CD14-positive monocyte (primary cell): ENCODE measurements at regions not wholly inside any gene's neighbourhood (a gene's known extent, or its start where the extent isn't known, plus 50 kb on each side); places are given as distances from the start of the nearest gene placed in this dataset.

Experiments
- DNase-seq, 3 donors: peaks; one replicate each; pipeline ENCODE4 v3.0.0-alpha.2; 2011 to 2022
- H2AFZ ChIP-seq: 2 replicates; pipeline ENCODE4 v1.6.0; 2012; ENCODE audit warnings: mild to moderate bottlenecking, low read depth, low read length, inconsistent platforms; ENCODE audit not compliant: insufficient read depth, poor library complexity, severe bottlenecking
- H3K27ac ChIP-seq, 2 donors: 1 replicate in 1 of 2; 2 replicates in 1 of 2; pipeline ENCODE4 v1.5.1; 2012 to 2013; ENCODE audit warnings: low read length in 2 of 2, control low read depth in 1 of 2, inconsistent platforms in 1 of 2, low read depth in 1 of 2, mild to moderate bottlenecking in 1 of 2
- H3K27me3 ChIP-seq, 2 donors: one replicate each; pipeline versions ENCODE4 v1.6.0 to v1.6.1; 2011 to 2013; ENCODE audit warnings: low read length in 2 of 2; ENCODE audit not compliant: control insufficient read depth in 2 of 2, insufficient read depth in 2 of 2
- H3K36me3 ChIP-seq, 2 donors: replicated peaks in 1 of 2; 1 replicate in 1 of 2; 2 replicates in 1 of 2; pipeline versions ENCODE4 v1.5.1 to v1.6.1; 2012 to 2013; ENCODE audit warnings: low read length in 2 of 2, control low read depth in 1 of 2, inconsistent platforms in 1 of 2, mild to moderate bottlenecking in 1 of 2; ENCODE audit not compliant: insufficient read depth in 2 of 2, control insufficient read depth in 1 of 2
- H3K4me1 ChIP-seq, 2 donors: 1 replicate in 1 of 2; 2 replicates in 1 of 2; pipeline versions ENCODE4 v1.5.1 to v1.6.1; 2012 to 2013; ENCODE audit warnings: low read length in 2 of 2, control low read depth in 1 of 2, inconsistent platforms in 1 of 2, mild to moderate bottlenecking in 1 of 2, moderate library complexity in 1 of 2; ENCODE audit not compliant: insufficient read depth in 2 of 2, control insufficient read depth in 1 of 2
- H3K4me2 ChIP-seq: replicated peaks from 2 replicates; pipeline ENCODE3; 2012; ENCODE audit warnings: low read length, moderate library complexity, mild to moderate bottlenecking; ENCODE audit not compliant: poor library complexity, severe bottlenecking; ENCODE audit errors: extremely low read depth
- H3K4me3 ChIP-seq, 3 experiments: fragments of 200-600 bp in 1 of 3; sonication (generic) in 1 of 3; replicated peaks in 1 of 3; 1 replicate in 2 of 3; 2 replicates in 1 of 3; pipeline ENCODE4 v1.5.1; 2011 to 2013; ENCODE audit warnings: low read length in 3 of 3, mild to moderate bottlenecking in 3 of 3, control low read depth in 2 of 3, low read depth in 2 of 3, inconsistent platforms in 1 of 3, moderate library complexity in 1 of 3
- H3K79me2 ChIP-seq: 2 replicates; pipeline ENCODE4 v1.6.0; 2012; ENCODE audit warnings: mild to moderate bottlenecking, control low read depth, inconsistent platforms, low read length, moderate library complexity; ENCODE audit not compliant: insufficient read depth
- H3K9ac ChIP-seq: 2 replicates; pipeline ENCODE4 v1.6.0; 2017; ENCODE audit warnings: low read length, mild to moderate bottlenecking; ENCODE audit not compliant: insufficient read depth, poor library complexity, severe bottlenecking
- H3K9me3 ChIP-seq, 2 donors: replicated peaks in 1 of 2; 1 replicate in 1 of 2; 2 replicates in 1 of 2; pipeline versions ENCODE4 v1.5.1 to v1.6.1; 2012 to 2013; ENCODE audit warnings: low read length in 2 of 2, control low read depth in 1 of 2; ENCODE audit not compliant: control insufficient read depth in 1 of 2, insufficient read depth in 1 of 2
- H4K20me1 ChIP-seq: 2 replicates; pipeline ENCODE4 v1.6.0; 2012; ENCODE audit warnings: mild to moderate bottlenecking, low read length, control low read depth, moderate library complexity; ENCODE audit not compliant: insufficient read depth
- H3K27ac Mint-ChIP-seq, 7 donors: one replicate each; pipeline ENCODE4 v1.8.0; 2020; ENCODE audit warnings: mild to moderate bottlenecking in 7 of 7, mixed read lengths in 7 of 7, moderate library complexity in 6 of 7, inconsistent platforms in 2 of 7
- H3K27me3 Mint-ChIP-seq, 3 donors: one replicate each; pipeline ENCODE4 v1.8.0; 2021 to 2022; ENCODE audit warnings: low read depth in 3 of 3, mild to moderate bottlenecking in 3 of 3, mixed read lengths in 3 of 3, moderate library complexity in 3 of 3, inconsistent platforms in 1 of 3
- H3K36me3 Mint-ChIP-seq, 2 donors: one replicate each; pipeline ENCODE4 v1.8.0; 2020; ENCODE audit warnings: mixed read lengths in 2 of 2, inconsistent platforms in 1 of 2, mild to moderate bottlenecking in 1 of 2
- H3K4me1 Mint-ChIP-seq: one replicate; pipeline ENCODE4 v1.8.0; 2020; ENCODE audit warnings: mild to moderate bottlenecking, mixed read lengths
- H3K4me3 Mint-ChIP-seq, 2 donors: one replicate each; pipeline ENCODE4 v1.8.0; 2020; ENCODE audit warnings: mild to moderate bottlenecking in 2 of 2, mixed read lengths in 2 of 2, moderate library complexity in 1 of 2
- H3K9me3 Mint-ChIP-seq, 7 donors: one replicate each; pipeline ENCODE4 v1.8.0; 2020 to 2022; ENCODE audit warnings: mixed read lengths in 7 of 7, mild to moderate bottlenecking in 6 of 7, moderate library complexity in 6 of 7, inconsistent platforms in 2 of 7
- WGBS: methylation state at CpG from one replicate; pipeline ENCODE4 v1.1.5; 2013; ENCODE audit warnings: missing lambda C conversion rate; ENCODE audit not compliant: insufficient coverage; 5-methylcytosine and 5-hydroxymethylcytosine counted together
- intact Hi-C, 2 donors: fragments of 100-400 bp; cut with micrococcal nuclease; formaldehyde crosslinking; loops; one replicate each; pipeline versions ENCODE4 v1.15.0 to v1.15.1; 2023
- TF ChIP-seq, protein P1 (sequence below): fragments of 200-600 bp; IDR thresholded peaks from one replicate; pipeline ENCODE4 v1.8.0; 2022; ENCODE audit warnings: antibody characterized with exemption, mild to moderate bottlenecking

DNA sequence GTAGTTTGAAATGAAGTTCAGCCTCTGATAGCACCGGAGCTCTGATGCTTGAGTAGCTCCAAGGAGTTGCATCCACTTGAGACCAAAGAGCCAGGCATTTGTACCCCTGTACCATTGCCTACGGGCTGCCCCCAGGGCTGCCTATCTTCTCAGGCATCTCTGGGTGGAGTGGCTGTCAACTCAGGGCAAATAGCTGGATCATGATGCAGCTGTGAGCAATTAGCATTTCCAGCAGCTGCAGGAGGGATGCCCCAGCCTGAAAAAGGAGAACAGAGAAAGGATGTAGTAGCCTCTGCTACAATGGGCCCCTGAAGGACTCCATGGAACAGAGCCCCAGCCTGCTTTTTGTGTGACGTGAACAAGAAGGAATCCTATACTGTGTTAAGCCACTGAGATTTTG lies 492.6 kb downstream of the BCOR start:
- Mint-ChIP-seq H3K4me1 (no peaks in the 10 kb centered on the region), H3K4me3 (no peak overlapping the region), H3K36me3 (no peaks in the 10 kb centered on the region), H3K27ac (no peak overlapping the region), H3K9me3 (peaks cover 0 to 10% (median 7%) of the 10 kb centered on the region in 7 donors), H3K27me3 (peaks cover 1 to 12% (median 7%) of the 10 kb centered on the region in 3 donors)
- intact Hi-C loops = no loop called here
- H3K27ac ChIP-seq = no peak overlapping the region
- WGBS = 100% methylated on average over 1 of the region's 3 CpGs
- H4K20me1 ChIP-seq = no peaks in the 10 kb centered on the region
- H2AFZ ChIP-seq = no peak overlapping the region
- H3K36me3 ChIP-seq = no peaks in the 10 kb centered on the region
- H3K27me3 ChIP-seq = no peaks in the 10 kb centered on the region
- H3K4me2 ChIP-seq = no peak overlapping the region
- no peaks in the 10 kb centered on the region for H3K4me1 ChIP-seq
- TF ChIP-seq, protein P1, sequence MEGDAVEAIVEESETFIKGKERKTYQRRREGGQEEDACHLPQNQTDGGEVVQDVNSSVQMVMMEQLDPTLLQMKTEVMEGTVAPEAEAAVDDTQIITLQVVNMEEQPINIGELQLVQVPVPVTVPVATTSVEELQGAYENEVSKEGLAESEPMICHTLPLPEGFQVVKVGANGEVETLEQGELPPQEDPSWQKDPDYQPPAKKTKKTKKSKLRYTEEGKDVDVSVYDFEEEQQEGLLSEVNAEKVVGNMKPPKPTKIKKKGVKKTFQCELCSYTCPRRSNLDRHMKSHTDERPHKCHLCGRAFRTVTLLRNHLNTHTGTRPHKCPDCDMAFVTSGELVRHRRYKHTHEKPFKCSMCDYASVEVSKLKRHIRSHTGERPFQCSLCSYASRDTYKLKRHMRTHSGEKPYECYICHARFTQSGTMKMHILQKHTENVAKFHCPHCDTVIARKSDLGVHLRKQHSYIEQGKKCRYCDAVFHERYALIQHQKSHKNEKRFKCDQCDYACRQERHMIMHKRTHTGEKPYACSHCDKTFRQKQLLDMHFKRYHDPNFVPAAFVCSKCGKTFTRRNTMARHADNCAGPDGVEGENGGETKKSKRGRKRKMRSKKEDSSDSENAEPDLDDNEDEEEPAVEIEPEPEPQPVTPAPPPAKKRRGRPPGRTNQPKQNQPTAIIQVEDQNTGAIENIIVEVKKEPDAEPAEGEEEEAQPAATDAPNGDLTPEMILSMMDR = no peak
- no peak for DNase-seq
- H3K79me2 ChIP-seq = no peaks in the 10 kb centered on the region
- H3K9me3 ChIP-seq = peaks cover 3 to 9% of the 10 kb centered on the region in 2 donors
- no peak overlapping the region for H3K9ac ChIP-seq
- no peak overlapping the region for H3K4me3 ChIP-seq

DNA sequence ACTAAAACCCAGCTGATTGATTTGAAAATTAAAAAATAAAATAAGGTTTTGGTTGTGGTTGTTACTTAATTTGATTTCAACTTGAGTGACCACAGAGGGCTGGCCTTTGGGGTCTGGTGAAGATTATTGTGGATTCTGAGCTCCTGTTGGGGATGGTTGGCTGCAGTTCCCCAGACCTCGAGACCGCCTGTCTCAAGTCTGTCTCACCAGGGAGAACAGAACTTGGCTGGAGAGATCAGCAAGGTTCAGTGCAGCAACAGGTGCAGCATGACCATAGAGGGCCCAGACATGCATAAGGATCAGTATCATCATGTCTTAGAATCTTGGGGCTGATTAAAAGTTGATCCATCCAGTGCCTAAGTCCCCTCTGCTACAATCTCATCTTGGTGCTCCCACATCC lies 491.9 kb downstream of the BCOR start:
- H3K9me3 Mint-ChIP-seq = peaks cover 0 to 10% (median 7%) of the 10 kb centered on the region in 7 donors
- Histone ChIP-seq H2AFZ (no peak overlapping the region), H4K20me1 (no peaks in the 10 kb centered on the region), H3K4me2 (no peak overlapping the region), H3K9ac (no peak overlapping the region), H3K79me2 (no peaks in the 10 kb centered on the region), H3K4me1 (no peaks in the 10 kb centered on the region), H3K36me3 (no peaks in the 10 kb centered on the region), H3K4me3 (no peak overlapping the region), H3K27ac (no peak overlapping the region), H3K27me3 (no peaks in the 10 kb centered on the region), H3K9me3 (peaks cover 3 to 9% of the 10 kb centered on the region in 2 donors)
- no peak overlapping the region for H3K27ac Mint-ChIP-seq
- H3K4me1 Mint-ChIP-seq = no peaks in the 10 kb centered on the region
- no peaks in the 10 kb centered on the region for H3K36me3 Mint-ChIP-seq
- WGBS = 100% methylated on average over 2 of the region's 2 CpGs
- H3K27me3 Mint-ChIP-seq = peaks cover 1 to 12% (median 7%) of the 10 kb centered on the region in 3 donors
- intact Hi-C loops = no loop called here
- TF ChIP-seq, protein P1 = no peak
- no peak for DNase-seq
- H3K4me3 Mint-ChIP-seq = no peak overlapping the region
